HepG2 (cell line): ENCODE measurements at regions not wholly inside any gene's neighbourhood (a gene's known extent, or its start where the extent isn't known, plus 50 kb on each side); places are given as distances from the start of the nearest gene placed in this dataset.

Experiments used
- EED ChIP-seq: sonication (generic); formaldehyde crosslinking; IDR thresholded peaks from 2 replicates; pipeline ENCODE4 v1.5.0; 2020; ENCODE audit warnings: mild to moderate bottlenecking, missing genetic modification reagents
- POLR2AphosphoS5 ChIP-seq: IDR thresholded peaks from 2 replicates; pipeline ENCODE4 v1.6.1; 2012; ENCODE audit warnings: low read depth, low read length
- ZKSCAN1 ChIP-seq: fragments of 150-350 bp; IDR thresholded peaks from 2 replicates; pipeline ENCODE4 v1.6.1; 2014; ENCODE audit warnings: low read length
- TF ChIP-seq, protein P1 (sequence below): sonication (generic); formaldehyde crosslinking; IDR thresholded peaks from 2 replicates; pipeline ENCODE4 v1.5.1; 2020; ENCODE audit warnings: missing genetic modification reagents, mild to moderate bottlenecking, borderline replicate concordance

DNA sequence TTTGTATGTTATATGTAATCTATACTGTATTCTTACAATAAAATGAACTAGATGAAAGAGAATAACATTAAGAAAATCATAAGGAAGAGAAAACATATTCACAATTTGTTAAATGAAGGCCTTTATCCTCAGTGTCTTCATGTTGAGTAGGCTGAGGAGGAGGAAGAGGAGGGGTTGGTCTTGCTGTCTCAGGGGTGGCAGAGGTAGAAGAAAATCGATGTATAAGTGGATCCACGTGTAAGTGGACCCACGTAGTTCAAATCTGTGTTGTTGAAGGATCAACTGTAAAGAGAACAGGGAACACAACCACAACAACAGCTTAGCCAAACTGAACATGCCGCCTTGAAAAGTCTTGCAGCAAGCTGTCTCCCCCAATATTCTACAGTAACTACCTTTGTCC, 161.6 kb upstream of the NRP1 start:
- no peak for TF ChIP-seq ZKSCAN1
- no peak for TF ChIP-seq POLR2AphosphoS5
- no peak for TF ChIP-seq EED
- TF ChIP-seq, protein P1, sequence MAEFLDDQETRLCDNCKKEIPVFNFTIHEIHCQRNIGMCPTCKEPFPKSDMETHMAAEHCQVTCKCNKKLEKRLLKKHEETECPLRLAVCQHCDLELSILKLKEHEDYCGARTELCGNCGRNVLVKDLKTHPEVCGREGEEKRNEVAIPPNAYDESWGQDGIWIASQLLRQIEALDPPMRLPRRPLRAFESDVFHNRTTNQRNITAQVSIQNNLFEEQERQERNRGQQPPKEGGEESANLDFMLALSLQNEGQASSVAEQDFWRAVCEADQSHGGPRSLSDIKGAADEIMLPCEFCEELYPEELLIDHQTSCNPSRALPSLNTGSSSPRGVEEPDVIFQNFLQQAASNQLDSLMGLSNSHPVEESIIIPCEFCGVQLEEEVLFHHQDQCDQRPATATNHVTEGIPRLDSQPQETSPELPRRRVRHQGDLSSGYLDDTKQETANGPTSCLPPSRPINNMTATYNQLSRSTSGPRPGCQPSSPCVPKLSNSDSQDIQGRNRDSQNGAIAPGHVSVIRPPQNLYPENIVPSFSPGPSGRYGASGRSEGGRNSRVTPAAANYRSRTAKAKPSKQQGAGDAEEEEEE (CRISPR knock-in tag) = no peak
